ENCODE measurements at regions not wholly inside any gene's neighbourhood (a gene's known extent, or its start where the extent isn't known, plus 50 kb on each side); places are given as distances from the start of the nearest gene placed in this dataset.
A peak's percentile ranks its signal among the peaks of the same experiment; 100 is the strongest.

GRCh38 chr18:56036741-56037140 is 448.7 kb upstream of the TCF4 start:
- ATAC-seq (ENCODE audit: low read depth) = no peak; the same call in 1 of the 2 replicates

More at GRCh38 chr18:56036741-56037140, 448.7 kb upstream of the TCF4 start:
- Histone ChIP-seq H3K36me3 (ENCODE audit: control insufficient read depth, insufficient read depth, low read length) (no peaks in the 10 kb centered on the region), H3K9ac (ENCODE audit: low read depth, low read length) (no peak overlapping the region), H2BK5ac (ENCODE audit: low read depth, low read length, poor library complexity, severe bottlenecking) (no peak overlapping the region), H3K4me2 (ENCODE audit: low read depth, low read length) (no peak overlapping the region), H3K27me3 (ENCODE audit: control insufficient read depth, insufficient read depth, low read length) (no peaks in the 10 kb centered on the region), H2BK15ac (ENCODE audit: low read depth, low read length) (no peak overlapping the region), H2AK9ac (replicated peaks; ENCODE audit: low read depth, low read length, poor library complexity) (no peak overlapping the region), H3K4ac (ENCODE audit: low read depth, low read length) (no peak overlapping the region), H3K23ac (ENCODE audit: low read depth, low read length) (no peak overlapping the region), H4K5ac (ENCODE audit: low read depth, low read length) (no peak overlapping the region), H2AK5ac (ENCODE audit: low read depth, low read length) (no peak overlapping the region), H3K79me1 (ENCODE audit: low read depth in 1 of 2, low read length in 2 of 2) (no peaks in the 10 kb centered on the region), H2BK20ac (ENCODE audit: low read depth, low read length) (no peak overlapping the region), H3K56ac (ENCODE audit: extremely low read depth, insufficient read depth, low read length) (no peak overlapping the region), H2AFZ (replicated peaks; ENCODE audit: low read length, poor library complexity) (no peak overlapping the region), H3K18ac (ENCODE audit: low read depth, low read length) (no peak overlapping the region), H4K8ac (ENCODE audit: low read depth in 2 of 2, low read length in 2 of 2) (no peak overlapping the region), H3K9me1 (ENCODE audit: insufficient read depth, low read length) (no peaks in the 10 kb centered on the region), H2BK120ac (ENCODE audit: low read depth, low read length) (no peak overlapping the region), H3K27ac (ENCODE audit: insufficient read depth, low read length) (no peak overlapping the region), H3K9me3 (ENCODE audit: control insufficient read depth, insufficient read depth, low read length) (peaks cover 4% of the 10 kb centered on the region; the same call in 1 of the 2 replicates), H3K14ac (replicated peaks; ENCODE audit: low read depth, low read length) (0 out of 2 replicates have a peak overlapping the region, but pooled peaks have one; percentile 2), H4K20me1 (ENCODE audit: insufficient read depth, low read length) (no peaks in the 10 kb centered on the region), H3K4me1 (ENCODE audit: control insufficient read depth, insufficient read depth, low read length) (no peaks in the 10 kb centered on the region), H3K4me3 (ENCODE audit: insufficient read depth, low read depth, low read length) (no peak overlapping the region), H4K91ac (ENCODE audit: insufficient read depth, low read depth, low read length) (no peak overlapping the region)
- CTCF ChIA-PET = no interaction called here
- TF ChIP-seq RAD21 (IDR thresholded peaks at IDR 0.05; ENCODE audit: low read length) (no peak), MAFK (IDR thresholded peaks at IDR 0.05; ENCODE audit: low read depth, low read length) (peak; percentile 61), RFX5 (IDR thresholded peaks at IDR 0.05; ENCODE audit: low read depth, low read length) (no peak)
- DNase-seq = peak; percentile 38
- POLR2A ChIA-PET (ENCODE audit: unreplicated experiment) = no interaction called here
- WGBS, 2 experiments (ENCODE audit: extremely low coverage in 2 of 2, insufficient read length in 1 of 2) = no CpG with 5 or more reads among the region's 2 CpGs
- intact Hi-C loops (cut with micrococcal nuclease) (no loop called here), dilution Hi-C loops (cut with HindIII; ENCODE audit: low sequenced_read_pairs, unreplicated experiment) (no loop called here), in situ Hi-C loops (cut with MboI; ENCODE audit: low sequenced_read_pairs) (no loop called here)
- no TSS peak for BruUV-seq (replicated peaks)

Data from IMR-90 (cell line).